ENCODE measurements at regions not wholly inside any gene's neighbourhood (a gene's known extent, or its start where the extent isn't known, plus 50 kb on each side); places are given as distances from the start of the nearest gene placed in this dataset.

- TF ChIP-seq, protein P1, sequence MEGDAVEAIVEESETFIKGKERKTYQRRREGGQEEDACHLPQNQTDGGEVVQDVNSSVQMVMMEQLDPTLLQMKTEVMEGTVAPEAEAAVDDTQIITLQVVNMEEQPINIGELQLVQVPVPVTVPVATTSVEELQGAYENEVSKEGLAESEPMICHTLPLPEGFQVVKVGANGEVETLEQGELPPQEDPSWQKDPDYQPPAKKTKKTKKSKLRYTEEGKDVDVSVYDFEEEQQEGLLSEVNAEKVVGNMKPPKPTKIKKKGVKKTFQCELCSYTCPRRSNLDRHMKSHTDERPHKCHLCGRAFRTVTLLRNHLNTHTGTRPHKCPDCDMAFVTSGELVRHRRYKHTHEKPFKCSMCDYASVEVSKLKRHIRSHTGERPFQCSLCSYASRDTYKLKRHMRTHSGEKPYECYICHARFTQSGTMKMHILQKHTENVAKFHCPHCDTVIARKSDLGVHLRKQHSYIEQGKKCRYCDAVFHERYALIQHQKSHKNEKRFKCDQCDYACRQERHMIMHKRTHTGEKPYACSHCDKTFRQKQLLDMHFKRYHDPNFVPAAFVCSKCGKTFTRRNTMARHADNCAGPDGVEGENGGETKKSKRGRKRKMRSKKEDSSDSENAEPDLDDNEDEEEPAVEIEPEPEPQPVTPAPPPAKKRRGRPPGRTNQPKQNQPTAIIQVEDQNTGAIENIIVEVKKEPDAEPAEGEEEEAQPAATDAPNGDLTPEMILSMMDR (IDR thresholded peaks at IDR 0.05; ENCODE audit: borderline replicate concordance, insufficient read depth, low read depth, low read length), result no peak
- H3K4me3 ChIP-seq (ENCODE audit: low read depth, low read length), result no peak overlapping the region
Observed at GRCh38 chr9:2288309-2288708, 273.2 kb downstream of the SMARCA2 start.

- TF ChIP-seq, protein P1 (IDR thresholded peaks at IDR 0.05; ENCODE audit: borderline replicate concordance, insufficient read depth, low read depth, low read length), result no peak
- no peak overlapping the region for H3K4me3 ChIP-seq (ENCODE audit: low read depth, low read length)
Observed at GRCh38 chr9:2289263-2289662, 274.1 kb downstream of the SMARCA2 start.

GRCh38 chr9:2290382-2290781, 275.2 kb downstream of the SMARCA2 start:
- TF ChIP-seq, protein P1 (IDR thresholded peaks at IDR 0.05; ENCODE audit: borderline replicate concordance, insufficient read depth, low read depth, low read length), result no peak
- H3K4me3 ChIP-seq (ENCODE audit: low read depth, low read length), result no peak overlapping the region

DNA sequence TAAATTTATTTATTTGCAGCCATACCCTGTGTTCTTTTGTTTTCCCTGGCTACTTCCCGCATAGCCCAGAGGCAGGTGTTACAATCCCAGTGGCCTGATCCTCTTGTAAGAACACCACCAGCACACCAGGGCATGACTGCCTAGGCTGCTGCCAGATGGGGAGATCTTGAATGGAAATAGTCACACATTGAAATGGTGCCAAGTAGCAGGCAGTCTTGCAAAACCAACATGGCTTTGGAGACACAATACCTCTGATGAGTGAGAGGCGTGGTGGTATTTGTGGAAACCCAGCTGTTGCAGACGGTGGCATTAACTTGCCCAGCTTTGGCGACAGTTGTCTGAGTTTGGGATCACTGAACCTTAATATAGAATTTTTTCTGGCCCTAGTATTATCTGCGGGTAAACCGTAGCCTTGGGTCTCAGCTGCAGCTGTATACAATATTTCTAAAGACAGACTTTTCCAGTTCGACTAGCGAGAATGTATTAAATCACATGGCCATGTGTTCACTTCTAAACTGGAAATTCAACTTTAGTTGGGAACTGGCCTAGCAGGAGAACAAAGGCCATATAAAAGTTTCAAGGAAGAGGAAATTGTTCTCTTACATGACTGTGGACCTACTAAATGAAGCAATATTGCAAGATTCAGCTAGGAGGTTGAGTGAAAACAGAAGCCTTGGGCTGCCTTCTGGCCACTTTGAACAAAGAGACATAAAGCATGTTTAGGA, 277.0 kb downstream of the SMARCA2 start:
- H3K4me3 ChIP-seq (ENCODE audit: low read depth, low read length), result no peak overlapping the region
- TF ChIP-seq, protein P1 (IDR thresholded peaks at IDR 0.05; ENCODE audit: borderline replicate concordance, insufficient read depth, low read depth, low read length), result no peak

DNA sequence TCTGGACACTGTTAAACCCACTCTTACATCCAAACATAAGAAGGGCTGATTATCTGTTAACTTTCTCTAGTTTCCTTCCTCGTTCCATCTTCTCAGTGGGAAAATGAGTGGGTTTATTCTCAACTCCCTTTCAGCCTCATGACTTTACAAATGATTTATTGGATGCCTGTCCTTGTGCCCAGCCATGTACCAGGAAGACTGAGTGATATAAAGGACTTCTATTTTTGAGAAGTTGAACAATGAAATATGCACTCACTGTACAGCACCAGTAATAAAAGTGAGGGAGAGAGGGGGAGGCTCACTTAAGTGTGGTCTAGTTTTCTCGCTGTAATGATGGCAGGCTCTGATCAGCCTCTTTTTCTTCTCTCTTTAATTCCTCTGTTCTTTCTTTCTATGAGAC, 277.6 kb downstream of the SMARCA2 start:
- no peak overlapping the region for H3K4me3 ChIP-seq (ENCODE audit: low read depth, low read length)
- TF ChIP-seq, protein P1 (IDR thresholded peaks at IDR 0.05; ENCODE audit: borderline replicate concordance, insufficient read depth, low read depth, low read length), result no peak

DNA sequence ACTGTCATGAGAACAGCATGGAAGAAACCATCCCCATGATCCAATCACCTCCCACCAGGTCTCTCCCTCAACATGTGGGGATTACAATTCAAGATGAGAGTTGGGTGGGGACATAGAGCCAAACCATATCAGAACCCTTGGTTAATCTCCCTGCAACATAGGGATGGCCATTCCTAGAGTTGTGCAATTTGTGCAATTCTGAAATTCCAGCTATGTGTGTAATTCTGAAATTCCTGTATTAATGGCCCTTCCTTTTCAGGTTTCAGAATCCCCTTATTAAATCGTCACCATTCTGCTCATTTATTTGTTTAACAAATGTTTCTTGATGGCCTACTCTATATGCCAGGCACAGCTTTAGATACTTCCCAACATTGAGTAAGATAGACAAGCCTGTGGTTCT, 282.6 kb downstream of the SMARCA2 start:
- TF ChIP-seq, protein P1 (IDR thresholded peaks at IDR 0.05; ENCODE audit: borderline replicate concordance, insufficient read depth, low read depth, low read length), result no peak
- no peak overlapping the region for H3K4me3 ChIP-seq (ENCODE audit: low read depth, low read length)

GRCh38 chr9:2298217-2298616, 283.1 kb downstream of the SMARCA2 start:
- TF ChIP-seq, protein P1 (IDR thresholded peaks at IDR 0.05; ENCODE audit: borderline replicate concordance, insufficient read depth, low read depth, low read length), result no peak
- no peak overlapping the region for H3K4me3 ChIP-seq (ENCODE audit: low read depth, low read length)
